GM12878 (cell line): ENCODE measurements at regions not wholly inside any gene's neighbourhood (a gene's known extent, or its start where the extent isn't known, plus 50 kb on each side); places are given as distances from the start of the nearest gene placed in this dataset.

Experiments
- CBX5 ChIP-seq: sonication (generic); IDR thresholded peaks from 2 replicates; pipeline ENCODE4 v1.6.1; 2016; ENCODE audit warnings: low read depth, moderate library complexity, mild to moderate bottlenecking, inconsistent platforms
- IRF4 ChIP-seq: IDR thresholded peaks from 2 replicates; pipeline ENCODE4 v1.6.1; 2011; ENCODE audit warnings: low read depth, low read length
- USF2 ChIP-seq: IDR thresholded peaks from 2 replicates; pipeline ENCODE4 v1.6.1; 2011; ENCODE audit warnings: low read depth, low read length, improper control_type of control experiment, borderline replicate concordance
- TF ChIP-seq, protein P1 (sequence below): IDR thresholded peaks from 2 replicates; pipeline ENCODE4 v1.6.1; 2012; ENCODE audit warnings: mild to moderate bottlenecking, low read depth, low read length
- TF ChIP-seq, protein P2 (sequence below): fragments of 450-650 bp; IDR thresholded peaks from 2 replicates; pipeline ENCODE4 v1.6.1; 2018; ENCODE audit warnings: borderline replicate concordance, mild to moderate bottlenecking; ENCODE audit not compliant: partially characterized antibody

DNA sequence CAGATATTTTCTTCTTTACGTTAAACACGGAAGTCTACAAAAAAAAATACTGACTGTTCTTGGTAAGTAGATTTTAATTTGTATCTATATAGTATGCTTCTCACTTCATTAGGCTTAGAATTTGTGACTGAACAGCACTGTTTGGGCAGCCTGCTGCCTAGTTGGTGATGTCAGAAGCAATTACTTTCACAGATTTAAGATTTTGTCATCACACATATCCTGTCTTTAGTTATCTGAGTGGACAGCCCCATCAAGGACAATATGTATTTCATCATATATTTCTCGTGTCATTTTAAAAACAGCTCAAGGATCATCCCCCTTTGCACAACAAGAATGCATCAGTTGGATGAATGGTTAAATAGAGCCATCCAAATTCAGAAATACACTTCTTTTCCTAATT, 338.4 kb upstream of the CITED2 start (continued):
- TF ChIP-seq CBX5 (no peak), IRF4 (no peak), USF2 (no peak)
- TF ChIP-seq, protein P1, sequence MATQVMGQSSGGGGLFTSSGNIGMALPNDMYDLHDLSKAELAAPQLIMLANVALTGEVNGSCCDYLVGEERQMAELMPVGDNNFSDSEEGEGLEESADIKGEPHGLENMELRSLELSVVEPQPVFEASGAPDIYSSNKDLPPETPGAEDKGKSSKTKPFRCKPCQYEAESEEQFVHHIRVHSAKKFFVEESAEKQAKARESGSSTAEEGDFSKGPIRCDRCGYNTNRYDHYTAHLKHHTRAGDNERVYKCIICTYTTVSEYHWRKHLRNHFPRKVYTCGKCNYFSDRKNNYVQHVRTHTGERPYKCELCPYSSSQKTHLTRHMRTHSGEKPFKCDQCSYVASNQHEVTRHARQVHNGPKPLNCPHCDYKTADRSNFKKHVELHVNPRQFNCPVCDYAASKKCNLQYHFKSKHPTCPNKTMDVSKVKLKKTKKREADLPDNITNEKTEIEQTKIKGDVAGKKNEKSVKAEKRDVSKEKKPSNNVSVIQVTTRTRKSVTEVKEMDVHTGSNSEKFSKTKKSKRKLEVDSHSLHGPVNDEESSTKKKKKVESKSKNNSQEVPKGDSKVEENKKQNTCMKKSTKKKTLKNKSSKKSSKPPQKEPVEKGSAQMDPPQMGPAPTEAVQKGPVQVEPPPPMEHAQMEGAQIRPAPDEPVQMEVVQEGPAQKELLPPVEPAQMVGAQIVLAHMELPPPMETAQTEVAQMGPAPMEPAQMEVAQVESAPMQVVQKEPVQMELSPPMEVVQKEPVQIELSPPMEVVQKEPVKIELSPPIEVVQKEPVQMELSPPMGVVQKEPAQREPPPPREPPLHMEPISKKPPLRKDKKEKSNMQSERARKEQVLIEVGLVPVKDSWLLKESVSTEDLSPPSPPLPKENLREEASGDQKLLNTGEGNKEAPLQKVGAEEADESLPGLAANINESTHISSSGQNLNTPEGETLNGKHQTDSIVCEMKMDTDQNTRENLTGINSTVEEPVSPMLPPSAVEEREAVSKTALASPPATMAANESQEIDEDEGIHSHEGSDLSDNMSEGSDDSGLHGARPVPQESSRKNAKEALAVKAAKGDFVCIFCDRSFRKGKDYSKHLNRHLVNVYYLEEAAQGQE, result no peak
- TF ChIP-seq, protein P2, sequence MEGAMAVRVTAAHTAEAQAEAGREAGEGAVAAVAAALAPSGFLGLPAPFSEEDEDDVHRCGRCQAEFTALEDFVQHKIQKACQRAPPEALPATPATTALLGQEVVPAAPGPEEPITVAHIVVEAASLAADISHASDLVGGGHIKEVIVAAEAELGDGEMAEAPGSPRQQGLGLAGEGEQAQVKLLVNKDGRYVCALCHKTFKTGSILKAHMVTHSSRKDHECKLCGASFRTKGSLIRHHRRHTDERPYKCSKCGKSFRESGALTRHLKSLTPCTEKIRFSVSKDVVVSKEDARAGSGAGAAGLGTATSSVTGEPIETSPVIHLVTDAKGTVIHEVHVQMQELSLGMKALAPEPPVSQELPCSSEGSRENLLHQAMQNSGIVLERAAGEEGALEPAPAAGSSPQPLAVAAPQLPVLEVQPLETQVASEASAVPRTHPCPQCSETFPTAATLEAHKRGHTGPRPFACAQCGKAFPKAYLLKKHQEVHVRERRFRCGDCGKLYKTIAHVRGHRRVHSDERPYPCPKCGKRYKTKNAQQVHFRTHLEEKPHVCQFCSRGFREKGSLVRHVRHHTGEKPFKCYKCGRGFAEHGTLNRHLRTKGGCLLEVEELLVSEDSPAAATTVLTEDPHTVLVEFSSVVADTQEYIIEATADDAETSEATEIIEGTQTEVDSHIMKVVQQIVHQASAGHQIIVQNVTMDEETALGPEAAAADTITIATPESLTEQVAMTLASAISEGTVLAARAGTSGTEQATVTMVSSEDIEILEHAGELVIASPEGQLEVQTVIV, result no peak
